NCI-H146 (cell line): ENCODE measurements at regions not wholly inside any gene's neighbourhood (a gene's known extent, or its start where the extent isn't known, plus 50 kb on each side); places are given as distances from the start of the nearest gene placed in this dataset.
"Not testable (repeated sequence)": the region's sequence is repeated elsewhere in the genome, so short reads cannot be mapped to it uniquely, and the experiment has no call there.

ENCODE experiments used
- DNase-seq: peaks from one replicate; lab custom pipeline; 2025; lab: John Stamatoyannopoulos, UW

- peak; percentile 51 for DNase-seq
These were observed 622.4 kb downstream of the BCOR start for GRCh38 chrX:39475372-39475771.

DNA sequence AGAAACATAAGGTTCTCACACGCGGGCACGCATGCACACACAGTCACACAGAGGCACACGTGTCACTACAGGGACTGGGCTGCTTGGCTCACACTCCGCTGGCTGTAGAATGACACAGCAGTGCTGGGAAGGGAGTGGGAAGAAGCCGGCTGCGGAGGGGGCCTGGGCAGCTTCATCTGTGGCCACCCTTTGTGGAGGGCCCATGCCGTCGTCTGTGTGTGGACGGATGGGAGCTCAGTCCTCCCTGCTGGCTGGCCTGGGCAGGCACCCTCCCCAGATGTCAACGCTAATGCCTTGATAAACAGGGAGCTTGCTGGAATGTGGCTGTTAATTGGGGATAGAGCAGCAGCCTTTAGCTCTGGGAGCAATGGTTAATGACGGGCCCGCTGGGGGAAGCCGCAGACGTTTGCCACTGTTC, 621.1 kb downstream of the BCOR start:
- no peak for DNase-seq

DNA sequence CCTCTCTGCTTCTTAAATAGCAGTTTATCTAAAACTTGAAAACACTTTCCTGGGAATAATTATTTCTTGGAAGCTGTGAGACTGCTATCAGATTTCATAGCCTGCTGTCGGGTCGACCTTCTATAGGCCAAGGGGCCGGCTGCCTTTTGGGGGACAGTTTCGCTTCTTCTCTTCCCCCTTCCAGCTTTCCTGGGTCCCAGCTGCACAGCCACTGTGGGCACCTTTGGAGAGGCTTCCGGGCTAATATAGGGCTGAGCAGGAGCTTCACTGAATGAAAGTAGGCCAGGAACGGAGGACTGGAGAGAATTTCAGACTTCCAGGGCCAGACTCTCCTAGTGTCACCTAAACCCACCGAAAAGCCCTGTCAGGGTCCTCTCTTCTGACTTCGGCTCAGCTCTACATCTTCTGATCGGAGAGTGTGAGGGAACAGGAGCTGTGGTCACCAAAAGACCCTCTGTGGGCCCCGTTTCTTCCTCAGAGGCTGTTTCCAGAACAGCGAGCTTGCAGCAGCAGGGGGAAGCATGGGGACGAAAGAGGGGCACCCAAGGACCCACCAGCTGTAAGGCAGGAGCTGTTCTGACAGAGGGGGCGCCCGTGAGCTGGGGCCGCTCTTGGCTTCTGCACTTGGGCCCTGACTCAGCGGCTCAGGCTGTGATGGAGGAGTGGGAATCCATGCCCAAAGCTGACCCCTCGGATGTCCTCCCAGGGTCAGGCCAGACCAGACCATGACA, 620.6 kb downstream of the BCOR start:
- no peak for DNase-seq

GRCh38 chrX:39477762-39478120, 620.0 kb downstream of the BCOR start:
- peak; percentile 75 for DNase-seq

DNA sequence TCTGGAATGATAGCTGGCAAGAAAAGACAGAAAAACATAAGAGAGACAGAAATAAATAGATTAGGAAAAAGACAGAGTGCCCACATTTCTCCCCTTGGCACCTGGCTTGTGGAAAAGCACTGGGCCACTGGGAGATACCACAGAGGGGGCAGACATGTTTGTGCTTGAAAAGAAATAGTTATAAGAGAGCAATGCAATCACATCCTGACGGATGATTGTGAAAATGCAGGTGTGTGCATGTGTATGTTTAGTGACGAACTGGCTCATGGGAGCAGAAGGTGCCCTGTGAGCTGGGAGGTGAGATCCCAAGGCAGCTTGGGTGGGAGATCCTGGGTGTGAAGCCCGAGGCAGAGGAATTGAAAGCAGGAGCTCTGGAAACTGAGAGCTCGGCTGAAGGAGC, 617.9 kb downstream of the BCOR start:
- DNase-seq = no peak

DNA sequence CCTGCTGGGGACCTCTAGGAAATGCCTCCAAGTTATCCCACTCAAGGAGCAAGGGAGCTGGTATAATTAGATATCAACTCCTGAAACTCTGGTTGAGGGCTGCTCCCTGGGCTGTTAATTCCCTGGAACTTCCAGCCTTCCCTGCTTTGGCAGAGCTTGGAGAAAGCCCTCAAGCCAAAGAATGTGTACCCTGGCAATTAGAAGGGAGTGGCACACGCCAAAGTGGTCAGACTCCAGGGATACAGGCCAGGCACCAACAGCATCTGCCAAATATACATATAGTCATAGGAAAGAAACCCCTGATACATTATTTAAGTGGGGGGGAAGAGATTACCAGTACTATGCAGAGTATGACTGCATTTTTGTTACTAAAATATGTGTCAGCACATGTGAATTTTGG, 616.8 kb downstream of the BCOR start:
- DNase-seq = no peak

- no peak for DNase-seq
These were observed 616.1 kb downstream of the BCOR start for GRCh38 chrX:39481621-39482020.

DNA sequence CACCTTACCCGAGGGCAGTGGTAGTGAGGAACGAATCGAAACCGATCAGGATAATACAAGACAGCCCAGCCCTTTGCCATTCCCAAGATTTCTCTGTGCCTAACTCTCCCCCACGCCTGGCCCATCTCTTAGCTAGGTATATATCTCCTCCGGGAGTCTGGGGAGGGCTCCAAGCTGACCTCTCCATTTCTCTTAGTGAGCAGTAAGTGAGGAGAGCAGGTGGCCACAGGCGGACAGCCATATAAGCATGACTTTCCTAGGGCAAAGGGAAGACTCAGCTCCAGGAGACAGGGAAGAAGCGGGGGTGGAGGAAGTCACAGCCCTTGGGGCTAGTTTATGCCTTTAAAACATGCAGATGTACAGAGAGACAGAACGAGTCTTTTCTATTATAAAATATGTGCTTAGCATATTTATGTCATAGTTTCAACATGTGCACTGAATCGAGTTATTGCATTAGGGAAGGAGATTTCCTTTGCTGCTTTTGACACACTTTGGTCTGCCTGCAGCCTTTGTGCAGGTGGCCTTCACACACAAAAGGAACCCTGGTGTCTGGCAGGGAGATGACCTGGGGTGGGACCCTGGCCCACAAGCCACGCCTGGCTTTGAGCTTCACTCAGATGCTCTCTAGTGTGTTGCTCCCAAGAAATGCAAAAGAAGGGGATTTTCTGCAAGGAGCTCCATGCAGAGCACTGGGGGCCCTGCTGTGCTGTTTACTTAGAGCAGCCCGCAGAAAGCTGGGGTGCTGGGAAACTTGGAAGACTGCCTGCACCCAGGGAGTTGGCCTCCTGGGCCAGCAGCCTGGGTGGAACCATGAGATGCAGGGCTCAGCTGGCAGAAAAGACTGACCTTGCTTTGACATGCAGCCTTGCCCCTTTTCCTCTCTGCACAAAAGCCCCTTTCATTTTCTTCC, 613.3 kb downstream of the BCOR start:
- peak; percentile 50 for DNase-seq

DNA sequence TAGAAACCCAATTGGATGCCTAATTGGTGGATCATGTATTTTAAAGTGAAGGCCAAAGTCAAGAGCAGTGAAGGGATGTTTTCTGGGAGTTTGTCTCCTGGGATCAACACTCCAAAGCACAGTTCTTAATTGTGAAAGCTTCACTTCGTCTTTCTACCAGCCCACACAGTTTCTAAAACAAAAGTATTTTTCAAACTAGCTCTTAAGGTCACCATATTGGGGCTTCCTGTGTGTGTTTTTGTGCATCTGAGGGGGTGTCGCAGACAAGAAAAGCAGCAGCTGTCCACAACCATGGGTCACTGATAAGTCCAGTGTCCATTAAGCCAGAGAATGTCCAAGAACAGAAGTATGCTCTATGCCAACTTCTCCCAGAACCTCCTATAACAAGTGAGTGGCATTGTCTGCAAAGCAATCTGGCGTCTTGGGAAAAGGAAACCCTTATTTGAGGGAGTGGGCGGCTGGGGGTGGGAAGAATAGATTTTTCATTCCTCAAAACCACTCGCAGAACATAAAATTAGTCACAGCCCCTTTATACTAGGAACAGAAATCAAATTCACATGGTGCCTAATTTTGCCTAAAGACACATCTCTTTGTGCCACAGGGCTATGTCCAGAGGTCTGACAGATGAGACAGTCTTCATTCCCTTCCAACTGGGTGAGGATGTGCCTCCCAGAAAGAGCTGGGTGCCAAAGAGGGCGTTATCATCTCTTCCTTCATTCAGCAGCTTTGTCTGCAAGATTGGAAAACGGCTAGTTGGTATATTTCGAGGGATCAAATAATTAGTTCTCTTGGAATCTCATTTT, 610.4 kb downstream of the BCOR start:
- DNase-seq = no peak

GRCh38 chrX:39487969-39488330, 609.8 kb downstream of the BCOR start:
- no peak for DNase-seq

GRCh38 chrX:39491548-39492297, 606.0 kb downstream of the BCOR start:
- DNase-seq = no peak

GRCh38 chrX:39492497-39493162, 605.1 kb downstream of the BCOR start:
- no peak for DNase-seq

DNA sequence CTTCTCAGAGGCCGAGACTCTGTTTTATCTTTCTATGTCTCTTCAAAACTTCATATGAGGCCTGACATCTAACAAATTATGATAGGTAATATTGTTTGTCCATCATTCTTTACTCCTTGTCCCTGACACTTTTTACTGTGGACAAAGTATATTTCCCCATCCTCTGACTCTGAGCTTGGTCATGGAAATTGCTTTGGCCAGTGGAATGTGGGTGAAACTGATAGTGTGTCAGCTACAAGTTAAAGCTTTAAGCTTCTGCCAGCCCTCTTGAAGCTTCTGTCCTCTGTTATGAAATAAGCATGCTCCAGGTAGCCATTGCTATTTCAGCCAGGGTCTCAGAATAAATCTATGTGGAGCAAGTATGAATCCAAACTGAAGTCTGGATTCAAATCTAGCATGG, 604.6 kb downstream of the BCOR start:
- DNase-seq = no peak

GRCh38 chrX:39497117-39497516, 600.6 kb downstream of the BCOR start:
- not testable (repeated sequence) for DNase-seq

GRCh38 chrX:39497702-39498265, 600.0 kb downstream of the BCOR start:
- peak; percentile 68 for DNase-seq

- DNase-seq = no peak
These were observed 597.8 kb downstream of the BCOR start for GRCh38 chrX:39499996-39500395.

DNA sequence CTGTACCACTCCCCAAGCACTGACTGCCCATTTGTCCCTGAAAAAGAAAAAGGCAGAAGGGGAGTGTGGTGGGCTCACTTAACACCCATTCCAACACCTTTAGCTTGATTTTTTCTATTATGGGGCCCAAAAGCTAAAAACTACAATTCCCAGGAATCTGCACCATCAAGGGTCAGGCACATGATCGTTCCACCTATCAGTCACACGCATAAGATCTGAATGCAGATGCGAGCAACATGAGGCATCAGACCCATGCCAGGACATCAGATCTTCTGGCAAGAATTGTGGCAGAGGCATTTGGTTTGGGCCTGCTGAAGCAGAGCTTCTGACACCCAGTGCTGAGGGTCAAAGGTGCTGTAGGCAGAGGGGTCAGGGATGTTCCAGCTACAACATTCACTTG, 595.9 kb downstream of the BCOR start:
- DNase-seq = no peak

DNA sequence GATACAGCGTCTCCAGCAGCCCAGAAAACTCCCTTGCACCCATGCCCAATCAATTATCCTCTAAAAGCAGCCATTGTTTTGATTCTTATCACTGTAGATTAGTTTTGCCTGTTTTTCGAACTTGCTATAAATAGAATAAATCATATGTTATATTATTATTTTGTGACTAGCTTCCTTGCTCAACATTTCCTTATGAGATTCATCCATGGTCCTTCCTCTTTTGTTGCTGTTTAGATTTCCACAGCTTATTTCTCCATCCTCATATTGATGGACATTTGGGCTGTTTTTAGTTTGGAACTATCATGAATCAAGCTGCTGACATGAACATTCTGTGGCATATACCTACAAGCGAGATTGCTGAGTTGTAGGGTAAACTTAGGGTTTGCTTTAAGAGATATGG, 595.3 kb downstream of the BCOR start:
- DNase-seq = no peak

GRCh38 chrX:39504227-39504626, 593.5 kb downstream of the BCOR start:
- no peak for DNase-seq

- DNase-seq = no peak
These were observed 592.9 kb downstream of the BCOR start for GRCh38 chrX:39504850-39505259.

GRCh38 chrX:39506131-39506530, 591.6 kb downstream of the BCOR start:
- no peak for DNase-seq
